ENCODE measurements at regions not wholly inside any gene's neighbourhood (a gene's known extent, or its start where the extent isn't known, plus 50 kb on each side); places are given as distances from the start of the nearest gene placed in this dataset.
A peak's percentile ranks its signal among the peaks of the same experiment; 100 is the strongest.

DNA sequence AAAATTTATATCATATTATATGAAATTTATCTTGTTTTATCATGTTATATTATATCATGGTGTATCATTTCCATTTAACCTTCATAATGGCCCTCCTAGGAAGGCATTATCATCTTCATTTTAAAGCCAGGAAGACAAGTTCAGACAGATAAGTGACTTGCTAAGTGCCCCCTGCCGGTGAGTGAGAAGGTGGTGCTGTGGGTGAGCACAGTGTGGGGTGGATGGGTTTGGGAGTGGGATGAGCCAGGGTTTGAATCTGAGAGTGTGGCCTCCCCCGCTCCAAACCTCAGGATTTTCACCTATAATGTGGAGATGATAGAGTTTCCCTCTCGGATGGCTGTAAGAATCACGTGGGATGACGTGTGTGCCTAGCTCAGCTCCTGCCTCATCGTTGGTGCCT is 108.7 kb upstream of the IGSF21 start:
- TF ChIP-seq SIN3A (IDR thresholded peaks at IDR 0.05; ENCODE audit: borderline replicate concordance, low read depth, low read length) (no peak), RAD21 (IDR thresholded peaks at IDR 0.05; ENCODE audit: low read length) (peak; percentile 31)
- TF ChIP-seq, protein P1, sequence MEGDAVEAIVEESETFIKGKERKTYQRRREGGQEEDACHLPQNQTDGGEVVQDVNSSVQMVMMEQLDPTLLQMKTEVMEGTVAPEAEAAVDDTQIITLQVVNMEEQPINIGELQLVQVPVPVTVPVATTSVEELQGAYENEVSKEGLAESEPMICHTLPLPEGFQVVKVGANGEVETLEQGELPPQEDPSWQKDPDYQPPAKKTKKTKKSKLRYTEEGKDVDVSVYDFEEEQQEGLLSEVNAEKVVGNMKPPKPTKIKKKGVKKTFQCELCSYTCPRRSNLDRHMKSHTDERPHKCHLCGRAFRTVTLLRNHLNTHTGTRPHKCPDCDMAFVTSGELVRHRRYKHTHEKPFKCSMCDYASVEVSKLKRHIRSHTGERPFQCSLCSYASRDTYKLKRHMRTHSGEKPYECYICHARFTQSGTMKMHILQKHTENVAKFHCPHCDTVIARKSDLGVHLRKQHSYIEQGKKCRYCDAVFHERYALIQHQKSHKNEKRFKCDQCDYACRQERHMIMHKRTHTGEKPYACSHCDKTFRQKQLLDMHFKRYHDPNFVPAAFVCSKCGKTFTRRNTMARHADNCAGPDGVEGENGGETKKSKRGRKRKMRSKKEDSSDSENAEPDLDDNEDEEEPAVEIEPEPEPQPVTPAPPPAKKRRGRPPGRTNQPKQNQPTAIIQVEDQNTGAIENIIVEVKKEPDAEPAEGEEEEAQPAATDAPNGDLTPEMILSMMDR (IDR thresholded peaks at IDR 0.05): peak; percentile 37
- TF ChIP-seq, protein P2, sequence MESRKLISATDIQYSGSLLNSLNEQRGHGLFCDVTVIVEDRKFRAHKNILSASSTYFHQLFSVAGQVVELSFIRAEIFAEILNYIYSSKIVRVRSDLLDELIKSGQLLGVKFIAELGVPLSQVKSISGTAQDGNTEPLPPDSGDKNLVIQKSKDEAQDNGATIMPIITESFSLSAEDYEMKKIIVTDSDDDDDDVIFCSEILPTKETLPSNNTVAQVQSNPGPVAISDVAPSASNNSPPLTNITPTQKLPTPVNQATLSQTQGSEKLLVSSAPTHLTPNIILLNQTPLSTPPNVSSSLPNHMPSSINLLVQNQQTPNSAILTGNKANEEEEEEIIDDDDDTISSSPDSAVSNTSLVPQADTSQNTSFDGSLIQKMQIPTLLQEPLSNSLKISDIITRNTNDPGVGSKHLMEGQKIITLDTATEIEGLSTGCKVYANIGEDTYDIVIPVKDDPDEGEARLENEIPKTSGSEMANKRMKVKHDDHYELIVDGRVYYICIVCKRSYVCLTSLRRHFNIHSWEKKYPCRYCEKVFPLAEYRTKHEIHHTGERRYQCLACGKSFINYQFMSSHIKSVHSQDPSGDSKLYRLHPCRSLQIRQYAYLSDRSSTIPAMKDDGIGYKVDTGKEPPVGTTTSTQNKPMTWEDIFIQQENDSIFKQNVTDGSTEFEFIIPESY (IDR thresholded peaks at IDR 0.05; ENCODE audit: borderline replicate concordance, low read depth): no peak
- TF ChIP-seq, protein P3, sequence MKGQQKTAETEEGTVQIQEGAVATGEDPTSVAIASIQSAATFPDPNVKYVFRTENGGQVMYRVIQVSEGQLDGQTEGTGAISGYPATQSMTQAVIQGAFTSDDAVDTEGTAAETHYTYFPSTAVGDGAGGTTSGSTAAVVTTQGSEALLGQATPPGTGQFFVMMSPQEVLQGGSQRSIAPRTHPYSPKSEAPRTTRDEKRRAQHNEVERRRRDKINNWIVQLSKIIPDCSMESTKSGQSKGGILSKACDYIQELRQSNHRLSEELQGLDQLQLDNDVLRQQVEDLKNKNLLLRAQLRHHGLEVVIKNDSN (IDR thresholded peaks at IDR 0.05; ENCODE audit: borderline replicate concordance, low read depth): no peak
